Tibial nerve (tissue), 4 donors: ENCODE measurements at regions not wholly inside any gene's neighbourhood (a gene's known extent, or its start where the extent isn't known, plus 50 kb on each side); places are given as distances from the start of the nearest gene placed in this dataset.

Experiments used
- DNase-seq, 2 donors: peaks; one replicate each; pipeline ENCODE4 v3.0.0-alpha.2; 2019; ENCODE audit warnings: low spot score in 2 of 2
- H3K27ac ChIP-seq, 4 donors: fragments of 200-600 bp; sonication (generic) in 3 of 4; one replicate each; pipeline ENCODE4 v1.5.1; 2017 to 2019; ENCODE audit warnings: mild to moderate bottlenecking in 1 of 4
- H3K27me3 ChIP-seq, 2 donors: fragments of 200-600 bp; sonication (generic) in 1 of 2; one replicate each; pipeline versions ENCODE4 v1.5.1 to v1.6.0; 2017 to 2019
- H3K36me3 ChIP-seq, 3 donors: fragments of 200-600 bp; sonication (generic); one replicate each; pipeline ENCODE4 v1.5.1; 2018 to 2019
- H3K4me1 ChIP-seq, 4 donors: fragments of 200-600 bp; sonication (generic) in 3 of 4; one replicate each; pipeline ENCODE4 v1.5.1; 2017 to 2019
- H3K4me3 ChIP-seq, 4 donors: fragments of 200-600 bp; sonication (generic) in 3 of 4; one replicate each; pipeline ENCODE4 v1.5.1; 2017 to 2019; ENCODE audit warnings: mild to moderate bottlenecking in 1 of 4, moderate library complexity in 1 of 4
- H3K9me3 ChIP-seq, 4 donors: fragments of 200-600 bp; sonication (generic) in 3 of 4; one replicate each; pipeline ENCODE4 v1.5.1; 2017 to 2019
- CTCF ChIP-seq, 5 experiments: fragments of 200-600 bp in 3 of 5; fragments of 450-650 bp in 2 of 5; sonication (generic) in 3 of 5; IDR thresholded peaks; one replicate each; pipeline ENCODE4 v1.5.1; 2016 to 2019; ENCODE audit warnings: antibody characterized with exemption in 5 of 5, mild to moderate bottlenecking in 3 of 5, moderate library complexity in 2 of 5
- EP300 ChIP-seq, 2 donors: sonication (generic); formaldehyde crosslinking; IDR thresholded peaks; one replicate each; pipeline ENCODE4 v1.6.1; 2017; ENCODE audit warnings: antibody characterized with exemption in 2 of 2, mild to moderate bottlenecking in 1 of 2
- POLR2A ChIP-seq, 2 donors: fragments of 450-650 bp; IDR thresholded peaks; one replicate each; pipeline ENCODE4 v1.6.1; 2017; ENCODE audit warnings: antibody characterized with exemption in 2 of 2, mild to moderate bottlenecking in 2 of 2, moderate library complexity in 2 of 2
- WGBS, 2 donors: methylation state at CpG; one replicate each; pipeline ENCODE4 v1.1.5; 2018; 5-methylcytosine and 5-hydroxymethylcytosine counted together

DNA sequence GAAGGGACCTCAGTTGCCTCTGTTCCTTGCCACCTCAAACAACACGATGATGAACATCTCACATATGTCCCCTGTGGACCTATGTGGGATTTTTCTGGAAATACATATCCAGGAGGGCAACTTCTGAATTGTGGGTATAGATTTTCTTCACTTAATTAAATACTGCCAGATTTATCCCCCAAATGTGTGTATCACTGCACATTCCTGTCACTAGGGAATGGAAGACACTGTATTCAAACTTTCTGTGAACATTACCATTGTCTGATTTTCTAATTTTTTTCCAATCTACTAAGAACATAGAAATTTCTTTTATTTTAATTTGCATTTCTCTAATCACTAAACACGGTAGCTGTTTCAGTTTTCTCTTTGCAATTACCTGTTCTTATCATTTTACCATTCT is 102.0 kb upstream of the MRPS22 start:
- H3K27ac ChIP-seq, result no peak overlapping the region
- no peaks in the 10 kb centered on the region for H3K9me3 ChIP-seq
- no peak for DNase-seq
- TF ChIP-seq EP300 (IDR thresholded peaks at IDR 0.05), result no peak
- no peak for TF ChIP-seq POLR2A (IDR thresholded peaks at IDR 0.05)
- TF ChIP-seq CTCF (IDR thresholded peaks at IDR 0.05), result no peak
- no peaks in the 10 kb centered on the region for H3K4me1 ChIP-seq
- 67 to 87% methylated on average over 2 of the region's 2 CpGs for WGBS, 2 donors
- H3K4me3 ChIP-seq, result no peak overlapping the region
- peaks cover 0 to 3% of the 10 kb centered on the region in 2 donors for H3K27me3 ChIP-seq
- no peaks in the 10 kb centered on the region for H3K36me3 ChIP-seq

- DNase-seq, result no peak
- 73 to 82% methylated on average over 4 of the region's 4 CpGs for WGBS, 2 donors
- Histone ChIP-seq H3K9me3 (no peaks in the 10 kb centered on the region), H3K27me3 (peaks cover 0 to 3% of the 10 kb centered on the region in 2 donors), H3K4me1 (no peaks in the 10 kb centered on the region), H3K36me3 (no peaks in the 10 kb centered on the region), H3K27ac (no peak overlapping the region), H3K4me3 (no peak overlapping the region)
- no peak for TF ChIP-seq CTCF (IDR thresholded peaks at IDR 0.05)
- TF ChIP-seq EP300 (IDR thresholded peaks at IDR 0.05), result no peak
- no peak for TF ChIP-seq POLR2A (IDR thresholded peaks at IDR 0.05)
These were observed 100.1 kb upstream of the MRPS22 start for GRCh38 chr3:139243710-139244109.

DNA sequence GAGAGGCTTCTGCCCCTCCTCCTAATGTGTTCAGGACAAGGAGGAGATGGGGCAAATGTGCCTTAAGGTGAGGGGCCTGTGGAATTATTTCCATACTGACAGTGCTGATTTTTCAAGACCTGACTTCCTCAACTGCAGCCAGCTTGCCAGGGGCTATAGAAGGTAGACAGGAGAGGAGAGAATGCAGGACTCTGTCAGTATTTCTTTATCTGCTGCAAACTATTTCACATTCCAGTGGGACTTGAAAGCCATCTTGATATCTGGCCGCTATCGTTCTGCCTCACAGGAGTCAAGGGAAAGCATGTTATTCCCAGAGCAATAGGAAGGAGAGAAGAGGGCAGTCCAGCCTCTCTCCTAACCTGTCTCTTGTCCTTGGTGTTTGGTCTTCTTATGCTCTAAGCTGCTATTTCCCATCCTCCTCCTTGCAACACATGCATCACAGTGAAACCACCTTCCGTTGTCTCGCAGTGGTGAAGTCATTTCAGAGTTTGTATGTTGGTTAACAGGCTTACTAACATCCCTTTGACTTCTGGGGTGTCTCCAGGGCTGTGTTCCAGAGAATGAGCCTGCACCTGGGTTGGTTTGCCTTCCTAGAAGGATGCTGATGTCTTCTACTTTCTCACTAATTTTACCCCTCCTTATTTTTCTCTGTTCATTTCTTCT is 95.1 kb upstream of the MRPS22 start:
- DNase-seq, result no peak
- TF ChIP-seq CTCF (IDR thresholded peaks at IDR 0.05) (no peak), EP300 (IDR thresholded peaks at IDR 0.05) (no peak), POLR2A (IDR thresholded peaks at IDR 0.05) (no peak)
- Histone ChIP-seq H3K4me3 (no peak overlapping the region), H3K36me3 (no peaks in the 10 kb centered on the region), H3K27ac (no peak overlapping the region), H3K9me3 (no peaks in the 10 kb centered on the region), H3K27me3 (no peaks in the 10 kb centered on the region), H3K4me1 (no peaks in the 10 kb centered on the region)
- WGBS, 2 donors, result 82 to 90% methylated on average over 4 of the region's 4 CpGs

GRCh38 chr3:139251529-139251928 is 92.3 kb upstream of the MRPS22 start:
- no peak overlapping the region for H3K27ac ChIP-seq
- H3K4me1 ChIP-seq, result no peaks in the 10 kb centered on the region
- no peaks in the 10 kb centered on the region for H3K36me3 ChIP-seq
- H3K4me3 ChIP-seq, result no peak overlapping the region
- H3K27me3 ChIP-seq, result no peaks in the 10 kb centered on the region
- no peak for DNase-seq
- 76 to 78% methylated on average over 4 of the region's 4 CpGs for WGBS, 2 donors
- H3K9me3 ChIP-seq, result no peaks in the 10 kb centered on the region
- TF ChIP-seq CTCF (IDR thresholded peaks at IDR 0.05) (no peak), EP300 (IDR thresholded peaks at IDR 0.05) (no peak), POLR2A (IDR thresholded peaks at IDR 0.05) (no peak)

GRCh38 chr3:139252719-139253118 is 91.1 kb upstream of the MRPS22 start:
- Histone ChIP-seq H3K4me3 (no peak overlapping the region), H3K9me3 (no peaks in the 10 kb centered on the region), H3K27me3 (no peaks in the 10 kb centered on the region), H3K4me1 (no peaks in the 10 kb centered on the region), H3K27ac (no peak overlapping the region), H3K36me3 (no peaks in the 10 kb centered on the region)
- no peak for DNase-seq
- WGBS, 2 donors, result 65 to 73% methylated on average over 6 to 7 of the region's 7 CpGs
- no peak for TF ChIP-seq CTCF (IDR thresholded peaks at IDR 0.05)
- TF ChIP-seq EP300 (IDR thresholded peaks at IDR 0.05), result no peak
